Astrocyte (in vitro differentiated cells and primary cell): ENCODE measurements at regions not wholly inside any gene's neighbourhood (a gene's known extent, or its start where the extent isn't known, plus 50 kb on each side); places are given as distances from the start of the nearest gene placed in this dataset.
"Not testable (repeated sequence)": the region's sequence is repeated elsewhere in the genome, so short reads cannot be mapped to it uniquely, and the experiment has no call there.

ENCODE experiments used
- DNase-seq: peaks from one replicate; pipeline ENCODE4 v3.0.0-alpha.2; 2010; ENCODE audit warnings: low read depth
- FAIRE-seq: peaks from 2 replicates; lab custom pipeline; 2011; peaks lifted over from hg19 to GRCh38; lab: Jason Lieb, UNC
- H2AFZ ChIP-seq: 2 replicates; pipeline ENCODE4 v1.6.0; 2012; ENCODE audit warnings: low read depth, low read length, inconsistent platforms
- H3K27ac ChIP-seq: 2 replicates; pipeline ENCODE4 v1.5.1; 2011; ENCODE audit warnings: low read depth, low read length, inconsistent platforms
- H3K27me3 ChIP-seq: 2 replicates; pipeline ENCODE4 v1.6.0; 2011; ENCODE audit warnings: low read length, inconsistent platforms; ENCODE audit not compliant: insufficient read depth
- H3K36me3 ChIP-seq: 2 replicates; pipeline ENCODE4 v1.5.1; 2011; ENCODE audit warnings: low read length, inconsistent platforms; ENCODE audit not compliant: insufficient read depth
- H3K4me1 ChIP-seq: 2 replicates; pipeline ENCODE4 v1.5.1; 2011; ENCODE audit warnings: low read length, inconsistent platforms; ENCODE audit not compliant: insufficient read depth
- H3K4me2 ChIP-seq: 2 replicates; pipeline ENCODE4 v1.6.0; 2012; ENCODE audit warnings: low read length, inconsistent platforms
- H3K4me3 ChIP-seq: 2 replicates; pipeline ENCODE4 v1.5.1; 2011; ENCODE audit warnings: low read depth, mild to moderate bottlenecking, low read length, inconsistent platforms; ENCODE audit not compliant: insufficient read depth
- H3K79me2 ChIP-seq: 2 replicates; pipeline ENCODE4 v1.6.0; 2012; ENCODE audit warnings: mild to moderate bottlenecking, low read length, inconsistent platforms; ENCODE audit not compliant: insufficient read depth
- H3K9ac ChIP-seq: 2 replicates; pipeline ENCODE4 v1.6.0; 2012; ENCODE audit warnings: mild to moderate bottlenecking, low read length, inconsistent platforms
- H3K9me3 ChIP-seq: 2 replicates; pipeline ENCODE4 v1.5.1; 2012; ENCODE audit warnings: low read depth, mild to moderate bottlenecking, low read length, inconsistent platforms; ENCODE audit not compliant: insufficient read depth
- H4K20me1 ChIP-seq: 2 replicates; pipeline ENCODE4 v1.6.0; 2012; ENCODE audit warnings: low read length, inconsistent platforms; ENCODE audit not compliant: insufficient read depth
- H3K27ac Mint-ChIP-seq: one replicate; pipeline ENCODE4 v1.8.0; 2021; ENCODE audit warnings: mild to moderate bottlenecking, mixed read lengths; ENCODE audit not compliant: unreplicated experiment
- H3K27me3 Mint-ChIP-seq: one replicate; pipeline ENCODE4 v1.8.0; 2021; ENCODE audit warnings: low read depth, mixed read lengths; ENCODE audit not compliant: unreplicated experiment
- H3K36me3 Mint-ChIP-seq: one replicate; pipeline ENCODE4 v1.8.0; 2021; ENCODE audit warnings: low read depth, mixed read lengths; ENCODE audit not compliant: unreplicated experiment
- H3K4me1 Mint-ChIP-seq: one replicate; pipeline ENCODE4 v1.8.0; 2021; ENCODE audit warnings: low read depth, mixed read lengths; ENCODE audit not compliant: unreplicated experiment
- H3K4me3 Mint-ChIP-seq: one replicate; pipeline ENCODE4 v1.8.0; 2021; ENCODE audit warnings: mild to moderate bottlenecking, moderate library complexity, mixed read lengths; ENCODE audit not compliant: unreplicated experiment
- H3K9me3 Mint-ChIP-seq: one replicate; pipeline ENCODE4 v1.8.0; 2021; ENCODE audit warnings: mild to moderate bottlenecking, mixed read lengths; ENCODE audit not compliant: unreplicated experiment
- EZH2 ChIP-seq: IDR thresholded peaks from 2 replicates; pipeline ENCODE4 v1.6.1; 2012; ENCODE audit warnings: mild to moderate bottlenecking, low read length, inconsistent platforms; ENCODE audit not compliant: insufficient read depth
- TF ChIP-seq, protein P1 (sequence below): IDR thresholded peaks from 2 replicates; pipeline ENCODE4 v1.5.1; 2011; ENCODE audit warnings: low read depth, mild to moderate bottlenecking, inconsistent platforms, low read length, moderate library complexity; ENCODE audit not compliant: insufficient read depth

- no peak overlapping the region for H3K4me2 ChIP-seq
- DNase-seq = no peak
- no peak for FAIRE-seq
- Mint-ChIP-seq H3K9me3 (no peaks in the 10 kb centered on the region), H3K27me3 (no peaks in the 10 kb centered on the region), H3K27ac (no peak overlapping the region), H3K4me3 (no peak overlapping the region), H3K36me3 (no peaks in the 10 kb centered on the region), H3K4me1 (no peaks in the 10 kb centered on the region)
- H2AFZ ChIP-seq = no peak overlapping the region
- H3K9me3 ChIP-seq = no peaks in the 10 kb centered on the region
- H3K27ac ChIP-seq = no peak overlapping the region
- no peaks in the 10 kb centered on the region for H3K79me2 ChIP-seq
- no peaks in the 10 kb centered on the region for H3K27me3 ChIP-seq
- TF ChIP-seq EZH2 = no peak
- TF ChIP-seq, protein P1, sequence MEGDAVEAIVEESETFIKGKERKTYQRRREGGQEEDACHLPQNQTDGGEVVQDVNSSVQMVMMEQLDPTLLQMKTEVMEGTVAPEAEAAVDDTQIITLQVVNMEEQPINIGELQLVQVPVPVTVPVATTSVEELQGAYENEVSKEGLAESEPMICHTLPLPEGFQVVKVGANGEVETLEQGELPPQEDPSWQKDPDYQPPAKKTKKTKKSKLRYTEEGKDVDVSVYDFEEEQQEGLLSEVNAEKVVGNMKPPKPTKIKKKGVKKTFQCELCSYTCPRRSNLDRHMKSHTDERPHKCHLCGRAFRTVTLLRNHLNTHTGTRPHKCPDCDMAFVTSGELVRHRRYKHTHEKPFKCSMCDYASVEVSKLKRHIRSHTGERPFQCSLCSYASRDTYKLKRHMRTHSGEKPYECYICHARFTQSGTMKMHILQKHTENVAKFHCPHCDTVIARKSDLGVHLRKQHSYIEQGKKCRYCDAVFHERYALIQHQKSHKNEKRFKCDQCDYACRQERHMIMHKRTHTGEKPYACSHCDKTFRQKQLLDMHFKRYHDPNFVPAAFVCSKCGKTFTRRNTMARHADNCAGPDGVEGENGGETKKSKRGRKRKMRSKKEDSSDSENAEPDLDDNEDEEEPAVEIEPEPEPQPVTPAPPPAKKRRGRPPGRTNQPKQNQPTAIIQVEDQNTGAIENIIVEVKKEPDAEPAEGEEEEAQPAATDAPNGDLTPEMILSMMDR = no peak
- H3K9ac ChIP-seq = no peak overlapping the region
- no peaks in the 10 kb centered on the region for H3K4me1 ChIP-seq
- H4K20me1 ChIP-seq = no peaks in the 10 kb centered on the region
- no peaks in the 10 kb centered on the region for H3K36me3 ChIP-seq
- no peak overlapping the region for H3K4me3 ChIP-seq
These were observed 400.9 kb upstream of the ZNF804A start for GRCh38 chr2:184197413-184197812.

DNA sequence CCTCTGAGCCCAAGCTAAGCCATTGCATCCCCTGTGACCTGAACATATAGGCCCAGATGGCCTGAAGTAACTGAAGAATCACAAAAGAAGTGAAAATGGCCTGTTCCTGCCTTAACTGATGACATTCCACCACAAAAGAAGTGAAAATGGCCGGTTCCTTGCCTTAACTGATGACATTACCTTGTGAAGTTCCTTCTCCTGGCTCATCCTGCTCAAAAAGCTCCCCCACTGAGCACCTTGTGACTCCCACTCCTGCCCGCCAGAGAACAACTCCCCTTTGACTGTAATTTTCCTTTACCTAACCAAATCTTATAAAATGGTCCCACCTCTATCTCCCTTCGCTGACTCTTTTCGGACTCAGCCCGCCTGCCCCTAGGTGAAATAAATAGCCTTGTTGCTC lies 399.5 kb upstream of the ZNF804A start:
- H3K79me2 ChIP-seq, H4K20me1 ChIP-seq, H3K36me3 ChIP-seq, H2AFZ ChIP-seq, H3K27ac ChIP-seq, H3K4me1 ChIP-seq, H3K4me2 ChIP-seq, H3K4me3 Mint-ChIP-seq, H3K9me3 ChIP-seq, H3K27me3 Mint-ChIP-seq, FAIRE-seq, H3K27ac Mint-ChIP-seq, H3K36me3 Mint-ChIP-seq, H3K9ac ChIP-seq, H3K9me3 Mint-ChIP-seq, H3K4me3 ChIP-seq, H3K27me3 ChIP-seq, DNase-seq, H3K4me1 Mint-ChIP-seq: not testable (repeated sequence)

DNA sequence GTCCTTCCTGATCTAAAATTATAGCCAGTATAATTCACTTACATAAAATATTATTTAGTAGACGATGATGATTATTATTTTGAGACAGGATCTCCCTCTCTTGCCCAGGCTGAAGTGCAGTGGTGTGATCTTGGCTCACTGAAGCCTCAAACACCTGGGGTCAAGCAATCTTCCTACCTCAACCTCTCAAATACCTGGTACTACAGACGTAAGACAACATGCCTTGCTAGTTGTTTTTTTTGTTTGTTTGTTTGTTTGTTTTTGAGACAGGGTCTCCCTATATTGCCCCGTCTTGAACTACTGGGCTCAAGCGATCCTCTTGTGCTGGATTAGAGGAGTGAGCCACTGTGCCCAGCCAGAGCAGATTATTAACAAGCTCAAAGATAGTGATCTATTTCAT lies 399.1 kb upstream of the ZNF804A start:
- no peak for FAIRE-seq
- Mint-ChIP-seq H3K27ac (no peak overlapping the region), H3K9me3 (no peaks in the 10 kb centered on the region)

More for the DNA sequence above, 399.1 kb upstream of the ZNF804A start:
- no peaks in the 10 kb centered on the region for H3K9me3 ChIP-seq
- no peaks in the 10 kb centered on the region for H3K27me3 Mint-ChIP-seq
- H3K36me3 Mint-ChIP-seq = no peaks in the 10 kb centered on the region
- no peak overlapping the region for H3K27ac ChIP-seq
- no peaks in the 10 kb centered on the region for H3K4me1 Mint-ChIP-seq
- no peak overlapping the region for H2AFZ ChIP-seq
- H3K27me3 ChIP-seq = no peaks in the 10 kb centered on the region
- no peaks in the 10 kb centered on the region for H3K36me3 ChIP-seq
- no peaks in the 10 kb centered on the region for H4K20me1 ChIP-seq
- H3K4me1 ChIP-seq = no peaks in the 10 kb centered on the region
- TF ChIP-seq, protein P1 = no peak
- no peak for TF ChIP-seq EZH2
- no peaks in the 10 kb centered on the region for H3K79me2 ChIP-seq
- no peak for DNase-seq
- no peak overlapping the region for H3K9ac ChIP-seq
- H3K4me2 ChIP-seq = no peak overlapping the region
- H3K4me3 Mint-ChIP-seq = no peak overlapping the region
- no peak overlapping the region for H3K4me3 ChIP-seq
